GM03348 (cell line): ENCODE measurements at regions not wholly inside any gene's neighbourhood (a gene's known extent, or its start where the extent isn't known, plus 50 kb on each side); places are given as distances from the start of the nearest gene placed in this dataset.

Source experiments
- DNase-seq: peaks from one replicate; pipeline ENCODE4 v3.0.0; 2012; ENCODE audit warnings: low spot score

- DNase-seq: peak; percentile 73
Observed at GRCh38 chr13:76711550-76712182, 174.5 kb downstream of the KCTD12 start.

- DNase-seq: peak; percentile 29
Observed at GRCh38 chr13:76709851-76710250, 176.4 kb downstream of the KCTD12 start.

- peak; percentile 12 for DNase-seq
Observed at GRCh38 chr13:76708138-76708688, 178.0 kb downstream of the KCTD12 start.

- DNase-seq: peak; percentile 29
Observed at GRCh38 chr13:76707360-76707759, 178.8 kb downstream of the KCTD12 start.

GRCh38 chr13:76703621-76704288 lies 182.4 kb downstream of the KCTD12 start:
- no peak for DNase-seq

- DNase-seq: no peak
Observed at GRCh38 chr13:76703216-76703615, 183.0 kb downstream of the KCTD12 start.

DNA sequence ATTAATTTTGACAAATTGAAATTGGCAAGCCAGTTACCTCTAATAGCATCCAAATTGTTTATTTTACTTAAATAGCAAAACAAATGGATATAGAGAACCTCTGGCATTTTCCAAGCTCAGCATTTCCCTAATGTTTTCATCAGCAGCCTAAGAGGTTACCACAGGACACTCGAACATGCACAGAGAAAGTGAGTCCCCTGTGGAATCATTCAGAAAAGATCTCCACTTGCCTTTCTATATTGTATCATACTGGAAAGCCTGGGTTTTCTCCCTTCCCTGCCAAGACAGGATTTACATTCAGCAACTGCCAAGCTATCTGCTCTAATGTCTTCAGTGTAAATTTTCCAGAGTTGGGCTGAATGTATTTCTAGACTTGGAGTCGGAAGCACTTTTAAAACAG lies 188.9 kb downstream of the KCTD12 start:
- DNase-seq: no peak

DNA sequence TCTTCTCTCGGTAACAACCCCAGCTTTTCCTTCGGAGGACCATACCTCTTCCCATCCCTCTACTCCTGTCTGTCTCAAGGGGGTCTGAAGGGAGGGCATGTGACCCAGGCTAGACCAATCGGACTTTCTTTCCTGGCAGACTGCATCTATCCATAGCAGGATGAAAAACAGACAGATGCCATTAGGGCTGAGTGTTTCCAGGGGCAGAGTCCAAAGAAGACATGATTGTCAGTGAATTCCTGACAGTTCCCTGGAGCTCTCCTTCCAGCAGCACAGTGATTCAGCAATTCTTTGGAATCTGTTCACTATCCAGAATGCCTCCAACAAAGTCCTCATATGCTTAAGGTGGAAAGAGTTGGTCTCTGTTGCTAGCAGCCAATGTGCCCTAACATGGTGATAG lies 189.8 kb downstream of the KCTD12 start:
- peak; percentile 56 for DNase-seq

DNA sequence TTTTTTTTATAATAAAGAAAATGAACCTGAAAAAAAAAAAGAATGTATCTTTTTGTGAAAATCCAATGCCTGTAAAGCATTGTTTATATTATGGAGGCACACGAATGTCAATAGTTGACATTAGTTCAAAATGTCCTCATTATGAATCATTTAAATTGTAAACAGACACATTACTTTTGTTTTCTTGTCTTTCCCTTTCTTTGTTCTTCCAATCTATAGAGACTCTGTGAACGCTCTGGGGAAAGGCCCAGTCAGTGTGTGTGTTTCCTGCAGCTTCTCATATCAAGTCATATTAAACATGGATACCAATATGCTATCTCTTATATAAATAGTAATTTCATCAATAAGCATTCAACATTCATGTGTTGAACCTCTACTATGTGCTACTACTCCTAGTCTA lies 193.1 kb downstream of the KCTD12 start:
- no peak for DNase-seq

DNA sequence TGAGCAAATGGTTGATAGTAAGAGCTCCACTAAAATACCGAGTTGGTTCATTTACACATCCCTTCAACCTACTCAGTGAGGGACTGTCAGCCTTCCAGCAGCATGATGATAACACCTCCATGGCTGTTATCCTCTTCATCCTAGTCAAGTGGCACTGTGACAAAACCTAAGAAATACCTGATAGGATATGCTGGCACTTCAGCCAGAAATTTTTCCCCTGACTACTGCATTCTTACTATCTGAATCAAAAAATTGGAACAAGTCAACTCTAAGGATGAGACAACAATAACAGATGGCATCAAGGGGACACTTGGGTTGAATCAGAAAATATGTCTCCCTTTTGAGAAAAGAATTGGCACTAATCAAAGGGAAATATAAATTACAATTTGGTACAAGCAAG lies 193.9 kb downstream of the KCTD12 start:
- DNase-seq: peak; percentile 7

GRCh38 chr13:76690611-76691010 lies 195.6 kb downstream of the KCTD12 start:
- no peak for DNase-seq

- DNase-seq: no peak
Observed at GRCh38 chr13:76687467-76687866, 198.7 kb downstream of the KCTD12 start.

DNA sequence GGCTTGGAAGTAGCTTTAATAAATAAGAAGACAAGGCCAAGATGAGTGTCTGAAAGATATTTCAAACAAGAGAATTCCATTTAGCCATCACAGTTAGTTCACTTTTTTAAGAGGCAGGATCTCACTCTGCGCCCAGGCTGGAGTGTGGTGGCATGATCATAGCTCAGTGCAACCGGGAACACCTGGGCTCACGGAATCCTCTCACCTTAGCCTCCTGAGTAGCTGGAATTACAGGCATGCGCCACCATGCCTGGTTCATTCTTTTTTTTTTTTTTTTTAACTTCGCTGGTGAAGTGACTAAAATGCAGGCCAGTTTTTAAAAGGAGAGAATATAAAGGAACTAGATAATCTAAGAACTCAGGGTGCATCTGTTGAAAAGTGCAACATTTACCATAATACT lies 200.3 kb downstream of the KCTD12 start:
- DNase-seq: no peak

DNA sequence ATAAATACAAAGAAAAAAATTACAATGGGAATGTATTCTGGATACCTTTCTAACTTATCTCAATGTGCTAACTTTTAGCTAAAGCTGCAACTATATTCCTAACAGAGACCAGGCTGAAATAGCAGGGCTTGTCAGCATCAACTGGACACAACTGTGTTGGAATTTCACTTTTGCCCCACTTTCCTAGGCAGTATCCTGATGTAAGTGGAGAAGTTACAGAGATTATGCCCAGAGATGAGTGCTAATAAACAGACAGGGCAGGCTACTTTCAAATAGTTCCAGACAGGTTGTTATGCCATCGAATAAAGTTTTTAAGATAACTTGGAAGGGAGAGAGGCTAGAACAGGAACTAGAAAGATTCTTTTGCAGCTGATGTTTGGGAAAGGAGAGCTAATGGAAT lies 201.9 kb downstream of the KCTD12 start:
- no peak for DNase-seq

- no peak for DNase-seq
Observed at GRCh38 chr13:76683854-76684253, 202.4 kb downstream of the KCTD12 start.

GRCh38 chr13:76683168-76683567 lies 203.0 kb downstream of the KCTD12 start:
- DNase-seq: no peak

DNA sequence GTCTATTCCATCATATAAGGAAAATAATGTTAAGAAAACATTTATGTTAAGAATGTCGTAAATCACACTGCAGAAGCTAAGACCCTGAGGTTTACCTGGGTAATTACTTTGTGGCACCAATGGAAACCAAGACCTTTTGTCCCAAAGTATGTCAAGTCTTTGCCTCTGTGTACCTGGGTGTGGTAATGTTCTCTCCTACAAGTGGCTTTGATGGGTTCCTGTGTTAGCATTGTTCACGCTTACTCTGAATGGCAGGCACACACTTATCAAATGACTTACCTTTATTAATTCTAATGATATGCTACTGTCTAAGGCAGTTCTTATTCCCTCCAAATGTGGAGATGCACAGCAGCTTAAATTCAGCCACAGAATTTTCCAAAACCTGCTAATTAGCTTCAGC lies 206.1 kb downstream of the KCTD12 start:
- no peak for DNase-seq

- peak; percentile 7 for DNase-seq
Observed at GRCh38 chr13:76677043-76677442, 209.2 kb downstream of the KCTD12 start.

DNA sequence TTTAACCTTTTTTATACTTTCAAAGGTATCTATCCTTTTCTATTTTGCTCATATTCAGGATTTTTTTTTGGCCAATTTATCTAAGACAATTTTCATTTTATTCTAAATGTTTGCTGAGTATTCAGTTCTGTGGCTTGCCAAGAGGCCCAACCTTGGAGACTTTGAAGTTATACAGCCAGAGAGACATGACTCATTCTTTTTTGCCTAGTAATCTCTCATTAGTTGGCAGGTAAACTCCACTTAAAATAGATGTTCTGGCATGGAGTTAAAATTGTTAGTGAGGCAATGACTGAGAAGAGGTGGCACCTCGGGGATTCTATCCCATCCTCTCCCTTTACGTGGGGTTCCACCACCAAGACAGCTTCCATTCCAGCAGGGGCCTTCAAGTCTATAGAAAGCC lies 213.8 kb downstream of the KCTD12 start:
- DNase-seq: no peak

DNA sequence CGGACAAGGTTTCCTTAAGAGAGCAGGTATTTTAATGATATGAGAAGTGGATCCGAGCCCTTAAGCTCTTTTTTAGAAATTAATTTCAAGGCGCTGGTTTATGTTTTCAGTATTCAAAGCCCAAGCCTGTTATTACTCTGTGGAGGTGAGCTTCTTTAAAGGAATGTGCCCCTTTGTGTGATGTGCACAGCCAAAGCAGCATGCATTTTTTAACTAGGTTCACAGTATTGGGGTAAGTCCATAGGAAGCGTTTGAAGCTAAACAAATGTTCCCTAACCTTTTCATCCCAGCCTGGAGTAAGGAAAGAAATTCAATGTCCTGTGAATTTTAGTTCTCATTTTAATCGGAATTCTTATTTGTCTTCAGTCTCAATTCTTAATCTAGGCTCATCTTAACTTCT lies 217.5 kb downstream of the KCTD12 start:
- no peak for DNase-seq

DNA sequence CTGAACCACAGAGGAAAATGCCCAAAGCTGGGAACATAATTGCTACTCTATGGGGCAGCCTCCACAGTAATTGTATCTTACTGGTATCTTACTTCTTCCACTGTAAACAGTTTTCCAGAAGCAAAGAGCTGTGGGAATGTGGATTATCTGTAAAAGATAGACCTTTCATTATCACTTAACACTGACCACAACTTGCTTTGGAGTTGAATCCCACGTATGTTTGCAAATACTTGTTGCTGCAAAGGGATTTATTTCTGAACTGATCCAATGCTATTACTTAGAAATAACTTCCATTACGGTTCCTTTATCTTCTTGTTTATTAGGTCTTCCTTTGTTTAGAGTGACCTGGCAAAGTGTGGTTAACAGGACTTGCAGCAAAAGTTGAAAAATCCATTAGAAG lies 218.1 kb downstream of the KCTD12 start:
- DNase-seq: no peak

GRCh38 chr13:76667551-76667950 lies 218.7 kb downstream of the KCTD12 start:
- DNase-seq: peak; percentile 52

GRCh38 chr13:76663592-76664335 lies 222.4 kb downstream of the KCTD12 start:
- DNase-seq: peak; percentile 29
